DMS79 (cell line): ENCODE measurements at regions not wholly inside any gene's neighbourhood (a gene's known extent, or its start where the extent isn't known, plus 50 kb on each side); places are given as distances from the start of the nearest gene placed in this dataset.
"Not testable (repeated sequence)": the region's sequence is repeated elsewhere in the genome, so short reads cannot be mapped to it uniquely, and the experiment has no call there.

ENCODE experiments used
- DNase-seq: peaks from one replicate; lab custom pipeline; 2025; lab: John Stamatoyannopoulos, UW

DNA sequence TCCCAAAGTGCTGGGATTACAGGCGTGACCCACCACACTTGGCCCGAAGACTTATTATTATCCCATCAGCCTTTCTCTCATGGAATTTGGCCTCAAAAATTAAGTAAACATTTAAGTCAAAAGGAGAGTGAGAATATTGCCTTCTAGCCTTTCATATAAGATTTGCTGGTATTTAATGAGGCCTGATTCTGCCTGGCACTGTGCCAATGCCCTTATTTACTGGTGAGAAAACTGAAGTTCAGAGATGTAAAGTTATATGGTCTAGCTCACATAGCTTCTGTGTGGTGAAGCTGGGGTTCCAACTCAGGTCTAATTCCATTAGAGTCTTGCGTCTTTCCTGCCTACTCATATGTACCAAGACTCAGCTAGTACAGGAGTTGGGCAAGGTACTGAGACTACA is 260.2 kb downstream of the SDHAF3 start:
- DNase-seq: no peak

DNA sequence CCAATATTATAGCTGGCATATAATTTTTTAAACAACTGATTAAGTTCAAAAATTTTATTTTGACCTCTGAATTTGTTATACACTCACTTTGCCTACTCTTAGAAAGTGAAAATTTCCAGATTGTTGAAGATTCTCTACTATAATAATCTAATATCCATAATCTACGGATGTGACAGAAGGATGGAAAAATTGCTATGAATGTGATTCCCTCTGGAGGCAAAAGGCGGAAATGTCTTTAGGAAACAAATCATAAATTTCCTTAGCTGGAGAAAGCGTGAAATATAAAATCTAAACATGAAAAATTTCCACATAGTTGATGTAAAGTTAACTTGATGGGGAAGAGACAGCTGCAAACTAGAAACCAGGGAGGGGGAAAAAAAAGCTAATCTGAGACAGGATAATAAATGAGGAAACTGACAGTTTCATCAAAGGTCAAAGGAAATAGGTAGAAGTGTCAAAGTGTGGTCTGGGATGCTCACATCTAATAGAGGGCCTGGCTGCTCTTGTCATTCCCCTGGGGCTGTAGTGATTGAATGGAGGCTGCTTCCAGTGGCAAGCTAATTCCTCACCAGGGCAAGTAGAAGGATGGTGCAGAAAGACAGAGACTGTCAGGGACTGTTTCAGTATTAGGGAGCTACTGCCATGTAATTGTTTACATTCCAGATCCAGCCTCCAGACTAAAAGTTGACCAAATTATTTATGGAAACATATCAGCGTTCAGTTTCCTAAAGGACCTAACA is 264.5 kb downstream of the SDHAF3 start:
- DNase-seq: no peak

GRCh38 chr7:97390052-97390451 is 272.6 kb downstream of the SDHAF3 start:
- DNase-seq: no peak

GRCh38 chr7:97390915-97391593 is 273.6 kb downstream of the SDHAF3 start:
- no peak for DNase-seq

DNA sequence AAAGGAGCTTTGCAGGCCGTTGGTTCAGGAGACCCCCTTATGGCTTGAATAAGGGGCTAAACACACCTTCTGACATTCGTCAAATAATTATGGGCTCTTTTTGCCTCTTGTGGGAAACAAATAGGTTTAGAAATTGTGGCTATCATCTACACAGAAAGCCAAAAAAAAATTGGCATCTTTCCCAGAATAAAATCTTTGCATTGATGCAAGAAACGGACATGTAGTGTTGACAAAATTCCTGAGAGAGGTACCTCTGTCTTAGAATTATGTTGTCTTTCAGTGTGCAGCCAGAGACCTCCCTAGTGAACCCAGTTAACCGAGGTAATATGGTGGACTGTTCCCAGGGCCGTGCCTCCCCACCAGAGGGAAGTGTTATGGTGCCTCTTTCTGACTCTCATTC is 283.9 kb downstream of the SDHAF3 start:
- DNase-seq: no peak

GRCh38 chr7:97405835-97406234 is 288.3 kb downstream of the SDHAF3 start:
- no peak for DNase-seq

DNA sequence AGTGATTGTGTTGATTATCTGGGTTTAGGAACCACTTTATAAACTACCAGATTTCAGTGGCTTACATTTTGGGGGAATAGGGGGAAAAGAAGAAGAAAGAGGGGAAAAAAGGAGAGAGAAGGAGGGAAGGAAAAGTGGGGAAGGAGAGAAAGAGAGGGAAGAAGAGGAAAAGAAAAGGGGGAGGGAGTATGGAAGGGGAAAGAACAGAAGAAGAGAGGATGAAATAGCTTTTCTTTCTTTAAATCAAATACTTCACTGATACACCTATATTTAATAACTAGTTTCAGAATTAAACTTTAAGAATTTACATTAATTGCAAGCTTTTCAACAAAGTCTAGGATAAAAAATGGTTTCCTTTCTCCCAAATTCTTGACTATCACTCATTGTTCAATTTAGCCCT is 289.6 kb downstream of the SDHAF3 start:
- DNase-seq: no peak

- no peak for DNase-seq
Observed at GRCh38 chr7:97409346-97409745, 291.8 kb downstream of the SDHAF3 start.

DNA sequence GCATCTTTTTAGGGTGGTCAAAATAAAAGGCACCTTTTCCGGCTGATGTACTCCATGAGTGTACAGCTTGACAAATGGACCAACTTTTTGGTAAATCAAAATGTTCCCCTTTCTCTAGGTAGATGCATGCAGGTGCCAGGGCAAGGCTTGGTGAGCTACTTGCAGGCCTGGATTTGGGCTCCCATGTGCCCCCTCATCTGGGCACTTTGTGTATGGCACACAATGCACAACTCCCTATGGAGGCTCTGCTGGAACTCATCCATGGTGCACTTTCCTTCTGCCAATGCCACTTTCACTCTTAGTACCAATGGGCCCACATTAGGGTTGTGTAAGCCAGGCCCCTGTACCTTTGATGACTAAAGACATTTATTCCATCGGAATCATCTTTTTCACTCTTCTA is 300.8 kb downstream of the SDHAF3 start:
- no peak for DNase-seq

DNA sequence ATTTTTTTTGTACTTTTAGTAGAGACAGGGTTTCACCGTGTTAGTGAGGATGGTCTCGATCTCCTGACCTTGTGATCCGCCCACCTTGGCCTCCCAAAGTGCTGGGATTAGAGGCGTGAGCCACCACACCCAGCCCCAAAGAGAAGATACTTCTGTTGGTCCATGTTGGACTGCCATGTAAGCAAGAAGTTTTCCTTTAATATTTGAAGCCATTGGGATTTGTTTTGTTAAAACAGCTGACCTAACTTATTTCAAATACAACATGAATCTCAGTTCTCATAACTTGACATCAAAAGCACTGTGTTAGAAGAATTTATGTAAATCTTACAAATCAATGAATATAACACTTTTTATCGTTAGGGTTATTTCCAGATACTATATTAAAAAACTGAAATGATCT is 302.4 kb downstream of the SDHAF3 start:
- DNase-seq: no peak

DNA sequence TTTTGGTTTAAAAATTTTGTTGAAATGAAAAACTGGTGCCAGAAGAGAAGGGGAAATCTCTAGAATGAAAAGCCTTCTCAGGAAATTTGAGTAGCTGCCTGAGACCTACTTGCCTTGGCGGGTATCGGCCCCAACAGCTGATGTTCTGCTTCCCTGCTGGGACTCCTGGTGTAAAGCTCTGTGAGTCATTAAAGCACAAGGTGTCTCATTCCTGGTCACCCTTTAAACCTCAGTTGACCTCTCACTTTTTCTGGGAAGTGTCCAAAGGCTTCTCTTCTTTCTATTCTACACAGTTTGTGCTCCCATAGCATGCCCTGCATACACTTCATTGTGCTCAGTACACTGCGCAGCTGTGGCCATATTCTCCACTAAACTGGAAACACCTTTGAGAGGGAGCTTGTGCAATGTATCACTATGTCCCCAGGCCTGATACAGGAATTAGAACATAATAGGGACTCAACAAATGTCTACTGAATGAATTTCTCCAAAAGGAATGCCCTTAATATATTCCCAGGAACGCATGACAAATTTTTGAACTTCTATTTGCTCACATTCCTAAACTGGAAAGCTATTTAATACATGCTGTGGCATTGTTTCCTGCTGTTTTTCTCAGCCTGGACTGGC is 303.9 kb downstream of the SDHAF3 start:
- DNase-seq: no peak

- no peak for DNase-seq
Observed at GRCh38 chr7:97422046-97422445, 304.5 kb downstream of the SDHAF3 start.

DNA sequence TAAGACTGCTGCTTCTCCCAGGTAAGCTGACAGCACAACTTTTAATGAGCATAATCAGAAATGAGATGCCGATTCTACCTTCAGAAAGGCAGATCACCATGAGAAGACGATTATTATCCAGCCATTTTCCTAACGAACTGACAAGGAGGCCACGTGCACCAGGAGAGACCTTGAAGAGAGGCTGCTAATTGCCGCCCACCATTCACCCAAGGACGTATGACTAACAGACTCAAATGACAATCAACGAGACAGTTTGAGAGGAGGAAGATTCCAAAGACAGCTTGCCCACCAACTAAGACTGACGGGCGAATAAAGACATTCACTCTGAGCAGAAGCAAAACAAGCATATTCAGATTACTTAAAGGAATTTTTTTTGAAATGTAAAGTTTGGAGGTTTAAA is 301.9 kb upstream of the TAC1 start:
- no peak for DNase-seq

DNA sequence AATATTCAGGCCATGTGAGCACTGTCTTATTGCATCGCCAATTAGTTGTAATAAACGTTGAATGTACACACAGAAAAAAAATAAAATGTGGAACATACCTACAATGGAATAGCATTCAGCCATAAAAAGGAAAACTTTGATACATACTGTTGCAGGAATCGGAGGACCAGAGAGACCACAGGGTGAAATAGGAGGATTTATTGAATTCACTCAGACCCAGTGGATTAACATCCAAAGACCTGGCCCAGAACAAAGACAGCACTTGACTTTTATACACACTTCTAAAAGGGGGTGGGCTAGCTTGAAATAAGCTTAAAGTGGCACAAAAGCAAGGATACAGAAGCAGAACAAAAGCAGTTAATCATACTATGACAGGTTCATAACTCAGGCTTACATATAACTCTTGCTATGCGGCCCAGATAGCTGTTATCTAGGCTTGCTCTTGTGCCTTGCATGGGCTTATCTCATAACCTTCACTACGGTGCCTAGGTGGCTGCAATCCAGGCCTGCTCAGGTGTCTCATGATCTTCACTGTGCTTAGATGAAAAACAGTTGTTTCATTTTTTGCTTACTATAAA is 292.2 kb upstream of the TAC1 start:
- no peak for DNase-seq

DNA sequence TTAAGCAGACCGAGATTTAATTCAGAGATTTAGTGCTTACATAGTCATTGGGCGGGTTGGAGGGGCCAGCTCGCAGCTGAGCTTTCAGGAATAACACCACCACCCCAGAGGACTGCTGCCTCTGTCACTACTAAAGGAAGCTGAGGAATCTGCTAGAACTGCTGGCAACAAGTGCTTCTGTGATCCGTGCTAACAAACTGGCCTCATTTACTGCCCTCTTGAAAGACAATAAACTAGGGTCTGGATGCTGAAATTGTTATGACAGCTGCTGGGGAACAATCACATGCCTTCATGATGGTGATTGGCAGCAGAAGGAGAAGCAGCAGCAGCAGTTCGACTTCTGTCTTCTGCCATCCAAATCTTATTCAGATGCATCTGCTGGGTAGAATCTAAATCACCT is 285.5 kb upstream of the TAC1 start:
- no peak for DNase-seq

DNA sequence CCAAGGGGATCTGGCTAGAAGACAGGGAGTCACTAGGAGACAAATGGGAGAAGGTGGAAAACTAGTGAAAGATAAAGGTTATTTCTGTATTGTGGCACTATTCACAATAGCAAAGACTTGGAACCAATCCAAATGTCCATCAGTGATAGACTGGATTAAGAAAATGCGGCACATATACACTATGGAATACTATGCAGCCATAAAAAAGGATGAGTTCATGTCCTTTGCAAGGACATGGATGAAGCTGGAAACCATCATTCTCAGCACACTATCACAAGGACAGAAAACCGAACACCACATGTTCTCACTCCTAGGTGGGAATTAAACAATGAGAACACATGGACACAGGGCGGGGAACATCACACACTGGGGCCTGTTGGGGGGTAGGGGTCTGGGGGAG is 282.4 kb upstream of the TAC1 start:
- DNase-seq: not testable (repeated sequence)

DNA sequence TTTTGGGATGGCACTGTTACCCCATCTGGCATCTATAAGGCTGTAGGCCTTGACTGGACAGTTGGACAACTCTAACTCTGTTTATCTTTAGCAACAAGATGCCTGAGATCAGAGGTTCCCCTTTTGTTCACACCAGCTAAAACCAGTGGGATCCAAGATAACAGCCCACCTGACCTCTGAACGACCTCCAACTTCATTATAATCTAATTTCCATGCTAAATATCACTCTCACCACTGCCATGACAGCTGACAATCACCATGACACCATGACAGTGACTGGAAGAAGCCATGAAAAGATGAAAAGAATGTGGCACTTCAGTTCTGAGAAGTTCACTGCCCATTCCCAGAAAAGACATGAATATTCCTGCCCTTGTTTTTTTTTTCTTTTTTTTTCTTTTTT is 281.4 kb upstream of the TAC1 start:
- DNase-seq: no peak

GRCh38 chr7:97454636-97455035 is 277.2 kb upstream of the TAC1 start:
- no peak for DNase-seq

GRCh38 chr7:97457054-97457453 is 274.8 kb upstream of the TAC1 start:
- no peak for DNase-seq

GRCh38 chr7:97460433-97460832 is 271.5 kb upstream of the TAC1 start:
- DNase-seq: no peak

GRCh38 chr7:97461596-97461995 is 270.3 kb upstream of the TAC1 start:
- DNase-seq: no peak

DNA sequence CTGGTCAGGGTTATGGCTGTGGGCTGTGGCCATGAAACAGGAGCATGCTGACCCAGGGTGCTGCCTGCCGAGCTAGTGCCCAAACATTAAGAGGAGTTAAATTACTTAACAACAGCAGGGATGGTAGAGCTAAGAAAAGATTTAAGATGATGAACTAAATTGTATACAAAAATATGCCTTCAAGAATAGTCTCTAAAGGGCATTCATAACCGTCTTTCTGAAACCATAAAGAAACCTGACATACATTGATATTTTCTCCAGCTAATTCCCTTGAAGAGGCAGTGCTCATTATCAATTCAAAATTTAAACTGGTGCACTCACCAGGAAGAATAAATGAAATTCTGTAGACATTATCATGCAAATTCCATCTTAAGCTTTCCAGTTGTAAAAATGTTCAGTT is 265.8 kb upstream of the TAC1 start:
- DNase-seq: no peak
